Right atrium auricular region (tissue), 2 donors: ENCODE measurements at regions not wholly inside any gene's neighbourhood (a gene's known extent, or its start where the extent isn't known, plus 50 kb on each side); places are given as distances from the start of the nearest gene placed in this dataset.
"Not testable (repeated sequence)": the region's sequence is repeated elsewhere in the genome, so short reads cannot be mapped to it uniquely, and the experiment has no call there.

Source experiments
- DNase-seq: peaks from one replicate; pipeline ENCODE4 v3.0.0-alpha.2; 2019; ENCODE audit warnings: low spot score
- H3K27ac ChIP-seq, 2 donors: fragments of 200-600 bp; sonication (generic); 1 replicate in 1 of 2; 2 replicates in 1 of 2; pipeline ENCODE4 v1.5.1; 2016 to 2019
- H3K27me3 ChIP-seq, 2 donors: fragments of 200-600 bp; sonication (generic); one replicate each; pipeline versions ENCODE4 v1.5.1 to v1.6.0; 2017 to 2019
- H3K36me3 ChIP-seq: fragments of 200-600 bp; sonication (generic); one replicate; pipeline ENCODE4 v1.5.1; 2016
- H3K4me1 ChIP-seq, 2 donors: fragments of 200-600 bp; sonication (generic); one replicate each; pipeline versions ENCODE4 v1.5.1 to v1.6.0; 2017 to 2019
- H3K4me3 ChIP-seq, 2 donors: fragments of 200-600 bp; sonication (generic); 1 replicate in 1 of 2; 2 replicates in 1 of 2; pipeline ENCODE4 v1.5.1; 2017 to 2019; ENCODE audit warnings: mild to moderate bottlenecking in 1 of 2, moderate library complexity in 1 of 2
- H3K9me3 ChIP-seq, 2 donors: fragments of 200-600 bp; sonication (generic); one replicate each; pipeline ENCODE4 v1.5.1; 2019
- TF ChIP-seq, protein P1 (sequence below), 2 donors: fragments of 200-600 bp; sonication (generic); IDR thresholded peaks; one replicate each; pipeline ENCODE4 v1.5.1; 2019; ENCODE audit warnings: antibody characterized with exemption in 2 of 2

DNA sequence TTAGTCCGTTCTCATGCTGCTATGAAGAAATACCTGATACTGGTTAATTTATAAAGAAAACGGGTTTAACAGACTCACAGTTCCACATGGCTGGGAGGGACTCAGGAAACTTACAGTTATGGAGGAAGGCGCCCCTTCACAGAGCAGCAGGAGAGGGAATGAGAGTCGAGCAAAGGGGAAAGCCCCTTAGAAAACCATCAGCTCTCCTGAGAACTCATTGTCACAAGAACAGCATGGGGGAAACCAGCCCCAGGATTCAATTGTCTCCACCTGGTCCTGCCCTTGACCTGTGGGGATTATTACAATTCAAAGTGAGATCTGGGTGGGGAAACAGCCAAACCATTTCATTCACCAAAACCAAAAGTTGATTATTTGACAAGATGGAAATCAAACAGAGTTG is 101.8 kb downstream of the ATP6V0E2 start:
- not testable (repeated sequence) for H3K9me3 ChIP-seq, DNase-seq, H3K27me3 ChIP-seq, H3K4me3 ChIP-seq, H3K4me1 ChIP-seq, H3K36me3 ChIP-seq, H3K27ac ChIP-seq

GRCh38 chr7:149978537-149978936 is 104.8 kb downstream of the ATP6V0E2 start:
- H3K4me1 ChIP-seq, H3K9me3 ChIP-seq, DNase-seq, H3K27me3 ChIP-seq, H3K27ac ChIP-seq, H3K36me3 ChIP-seq, H3K4me3 ChIP-seq: not testable (repeated sequence)

- DNase-seq, H3K36me3 ChIP-seq, H3K4me3 ChIP-seq, H3K27ac ChIP-seq, H3K27me3 ChIP-seq, H3K4me1 ChIP-seq, H3K9me3 ChIP-seq: not testable (repeated sequence)
Measured at GRCh38 chr7:149978944-149979343, 105.2 kb downstream of the ATP6V0E2 start.

DNA sequence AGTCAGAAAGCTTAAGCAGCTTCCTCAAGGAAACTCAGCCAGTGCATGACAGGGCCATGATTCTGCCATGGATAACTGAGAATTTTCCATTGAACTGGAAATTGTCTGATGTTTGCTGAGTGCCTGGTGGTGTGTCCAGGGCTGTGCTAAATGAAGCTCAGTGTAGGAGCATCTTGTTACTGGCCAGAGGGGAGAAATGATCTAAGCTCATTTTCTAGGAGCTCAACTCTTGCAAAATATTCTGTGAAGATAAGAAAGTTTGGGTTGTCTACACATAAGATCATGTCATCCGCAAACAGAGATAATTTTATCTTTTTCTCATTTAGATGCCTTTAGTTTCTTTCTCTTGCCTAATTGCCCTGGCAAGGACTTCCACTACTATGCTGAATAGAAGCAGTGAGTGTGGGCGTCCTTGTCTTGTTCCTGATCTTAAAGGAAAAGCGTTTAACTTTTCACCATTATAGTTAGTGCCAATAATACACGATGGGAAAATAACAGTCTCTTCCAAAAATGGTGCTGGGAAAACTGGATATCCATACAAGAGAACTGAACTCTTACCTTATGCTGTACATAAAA is 108.9 kb downstream of the ATP6V0E2 start:
- H3K27ac ChIP-seq, H3K36me3 ChIP-seq, H3K4me1 ChIP-seq, H3K9me3 ChIP-seq, H3K27me3 ChIP-seq, DNase-seq, H3K4me3 ChIP-seq: not testable (repeated sequence)

DNA sequence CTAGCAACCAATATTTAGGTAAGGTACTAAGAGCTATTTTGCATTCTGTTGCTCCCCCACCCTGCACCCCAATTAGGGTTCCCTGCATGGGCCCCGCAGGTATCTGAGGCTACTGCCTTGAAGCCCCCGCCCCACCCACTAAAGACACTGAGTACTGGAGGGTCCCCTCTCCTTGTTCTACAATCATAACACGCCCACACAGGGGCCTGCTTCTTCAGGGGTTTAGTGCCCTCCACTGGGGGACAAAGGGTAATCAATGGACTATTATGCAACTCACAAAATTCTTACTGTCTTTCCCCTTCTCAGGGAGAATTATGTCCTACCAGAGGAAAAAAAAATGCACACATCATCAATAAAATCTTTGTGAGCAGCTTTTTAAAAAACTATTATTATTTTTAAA is 113.1 kb downstream of the ATP6V0E2 start:
- not testable (repeated sequence) for H3K27ac ChIP-seq, H3K4me1 ChIP-seq, H3K9me3 ChIP-seq, DNase-seq, H3K4me3 ChIP-seq, H3K27me3 ChIP-seq, H3K36me3 ChIP-seq

GRCh38 chr7:149991652-149992302 is 118.0 kb downstream of the ATP6V0E2 start:
- H3K4me3 ChIP-seq, DNase-seq, H3K27ac ChIP-seq, H3K36me3 ChIP-seq, H3K4me1 ChIP-seq, H3K27me3 ChIP-seq, H3K9me3 ChIP-seq: not testable (repeated sequence)

DNA sequence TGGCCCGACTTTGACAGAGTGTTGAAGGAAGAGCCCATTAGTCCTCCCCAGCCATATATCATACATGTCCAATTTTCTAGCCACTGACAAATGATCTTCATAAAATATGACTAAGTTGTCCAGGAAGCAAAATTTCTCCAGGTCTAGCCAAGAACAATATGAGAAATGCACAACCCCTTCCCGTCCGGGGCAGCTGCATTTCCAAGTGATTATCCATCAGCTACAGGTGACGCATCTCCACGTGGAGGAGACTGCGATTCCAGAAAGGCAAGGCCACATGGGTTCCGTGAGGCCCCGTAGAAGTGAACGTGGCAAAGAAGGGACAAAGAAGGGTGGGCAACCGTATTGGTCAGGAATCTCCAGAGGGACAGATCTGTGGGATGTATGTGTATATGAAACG is 118.6 kb downstream of the ATP6V0E2 start:
- not testable (repeated sequence) for H3K27me3 ChIP-seq, H3K4me1 ChIP-seq

DNA sequence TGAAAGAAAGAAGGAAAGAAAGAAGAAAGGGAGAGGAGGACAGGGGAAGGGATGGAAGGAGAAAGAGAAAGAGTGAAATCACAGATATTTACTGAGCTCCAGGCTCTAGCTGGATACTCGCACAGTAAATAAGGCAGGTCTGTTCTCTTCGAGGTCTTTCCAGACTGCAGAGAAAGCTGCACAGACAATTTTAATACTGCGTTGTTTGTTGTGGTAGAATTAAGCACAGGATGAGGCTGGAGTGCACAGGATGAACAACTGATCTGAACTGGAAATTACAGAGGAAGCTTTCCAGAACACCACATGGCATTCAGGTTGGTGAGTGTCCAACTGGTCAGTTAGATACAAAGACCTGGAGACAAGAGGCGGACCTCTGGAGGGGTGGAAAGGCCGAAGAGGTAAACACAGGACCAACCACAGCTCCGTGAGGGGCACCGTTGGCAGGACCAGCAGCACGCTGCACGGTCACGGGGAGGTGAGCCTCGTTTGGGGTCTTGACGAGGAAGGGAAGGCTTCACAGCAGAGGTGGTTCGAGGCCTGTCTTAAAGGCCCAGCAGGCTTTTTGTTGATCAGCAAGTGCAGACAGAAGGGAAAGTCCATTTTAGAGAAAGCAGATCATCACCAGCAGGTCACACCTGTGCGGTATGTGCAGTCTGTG is 121.7 kb downstream of the ATP6V0E2 start:
- not testable (repeated sequence) for H3K9me3 ChIP-seq, DNase-seq, H3K27ac ChIP-seq, H3K4me1 ChIP-seq, H3K4me3 ChIP-seq, H3K27me3 ChIP-seq, H3K36me3 ChIP-seq

More for the DNA sequence above, 118.6 kb downstream of the ATP6V0E2 start:
- not testable (repeated sequence) for DNase-seq, H3K4me3 ChIP-seq, H3K9me3 ChIP-seq, H3K36me3 ChIP-seq, H3K27ac ChIP-seq

GRCh38 chr7:150000780-150001599 is 127.2 kb downstream of the ATP6V0E2 start:
- H3K4me1 ChIP-seq, H3K36me3 ChIP-seq, DNase-seq, H3K4me3 ChIP-seq, H3K27ac ChIP-seq, H3K9me3 ChIP-seq, H3K27me3 ChIP-seq: not testable (repeated sequence)

DNA sequence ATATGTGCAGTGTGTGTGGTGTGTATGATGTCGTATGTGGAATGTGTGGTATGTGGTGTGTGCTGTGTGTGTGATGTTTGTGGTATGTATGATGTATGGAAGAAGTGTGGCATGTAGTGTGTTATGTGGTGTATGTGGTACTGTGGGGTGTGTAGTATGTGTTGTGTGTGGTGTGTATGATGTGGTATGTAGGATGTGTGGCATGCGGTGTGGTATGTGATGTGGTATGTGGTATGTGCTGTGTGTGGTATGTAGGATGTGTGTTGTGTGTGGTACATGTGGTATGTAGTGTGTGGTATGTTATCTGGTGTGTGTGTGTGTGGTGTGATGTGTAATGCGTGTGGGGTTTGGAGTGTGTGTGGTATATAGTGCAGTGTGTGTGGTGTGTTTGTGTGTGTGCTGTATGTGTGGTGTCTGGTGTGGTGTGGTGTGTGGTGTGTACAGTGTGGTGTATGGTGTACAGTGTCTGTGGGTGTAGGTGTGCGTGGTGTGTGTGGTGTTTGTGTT is 129.6 kb downstream of the ATP6V0E2 start:
- Histone ChIP-seq H3K9me3 (no peaks in the 10 kb centered on the region), H3K27ac (no peak overlapping the region), H3K27me3 (no peaks in the 10 kb centered on the region), H3K4me1 (no peaks in the 10 kb centered on the region), H3K36me3 (no peaks in the 10 kb centered on the region), H3K4me3 (no peak overlapping the region)
- TF ChIP-seq, protein P1, sequence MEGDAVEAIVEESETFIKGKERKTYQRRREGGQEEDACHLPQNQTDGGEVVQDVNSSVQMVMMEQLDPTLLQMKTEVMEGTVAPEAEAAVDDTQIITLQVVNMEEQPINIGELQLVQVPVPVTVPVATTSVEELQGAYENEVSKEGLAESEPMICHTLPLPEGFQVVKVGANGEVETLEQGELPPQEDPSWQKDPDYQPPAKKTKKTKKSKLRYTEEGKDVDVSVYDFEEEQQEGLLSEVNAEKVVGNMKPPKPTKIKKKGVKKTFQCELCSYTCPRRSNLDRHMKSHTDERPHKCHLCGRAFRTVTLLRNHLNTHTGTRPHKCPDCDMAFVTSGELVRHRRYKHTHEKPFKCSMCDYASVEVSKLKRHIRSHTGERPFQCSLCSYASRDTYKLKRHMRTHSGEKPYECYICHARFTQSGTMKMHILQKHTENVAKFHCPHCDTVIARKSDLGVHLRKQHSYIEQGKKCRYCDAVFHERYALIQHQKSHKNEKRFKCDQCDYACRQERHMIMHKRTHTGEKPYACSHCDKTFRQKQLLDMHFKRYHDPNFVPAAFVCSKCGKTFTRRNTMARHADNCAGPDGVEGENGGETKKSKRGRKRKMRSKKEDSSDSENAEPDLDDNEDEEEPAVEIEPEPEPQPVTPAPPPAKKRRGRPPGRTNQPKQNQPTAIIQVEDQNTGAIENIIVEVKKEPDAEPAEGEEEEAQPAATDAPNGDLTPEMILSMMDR (IDR thresholded peaks at IDR 0.05): no peak
- DNase-seq: no peak

- not testable (repeated sequence) for H3K27me3 ChIP-seq, H3K36me3 ChIP-seq, DNase-seq, H3K27ac ChIP-seq, H3K9me3 ChIP-seq, H3K4me1 ChIP-seq, H3K4me3 ChIP-seq
Measured at GRCh38 chr7:150003973-150004372, 130.2 kb downstream of the ATP6V0E2 start.

DNA sequence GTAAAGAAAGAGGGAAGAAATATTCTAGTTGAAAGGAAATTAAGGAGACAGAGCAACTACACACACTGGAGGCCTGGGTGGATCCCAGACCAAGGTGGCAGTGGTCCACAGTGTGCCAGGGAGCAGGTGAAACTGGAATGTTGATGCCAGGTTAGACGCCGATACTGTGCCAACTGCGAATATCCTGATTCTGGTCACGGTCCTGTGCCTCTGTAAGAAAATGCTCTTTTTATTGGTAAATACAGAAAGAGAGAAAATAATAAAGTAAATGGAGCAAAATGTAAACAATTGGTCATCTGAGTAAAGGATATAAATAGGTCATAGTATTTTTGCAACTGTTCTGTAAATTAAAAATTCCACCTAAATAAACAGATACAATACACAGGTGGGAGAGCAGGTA is 131.1 kb downstream of the ATP6V0E2 start:
- H3K9me3 ChIP-seq, H3K4me1 ChIP-seq: not testable (repeated sequence)

DNA sequence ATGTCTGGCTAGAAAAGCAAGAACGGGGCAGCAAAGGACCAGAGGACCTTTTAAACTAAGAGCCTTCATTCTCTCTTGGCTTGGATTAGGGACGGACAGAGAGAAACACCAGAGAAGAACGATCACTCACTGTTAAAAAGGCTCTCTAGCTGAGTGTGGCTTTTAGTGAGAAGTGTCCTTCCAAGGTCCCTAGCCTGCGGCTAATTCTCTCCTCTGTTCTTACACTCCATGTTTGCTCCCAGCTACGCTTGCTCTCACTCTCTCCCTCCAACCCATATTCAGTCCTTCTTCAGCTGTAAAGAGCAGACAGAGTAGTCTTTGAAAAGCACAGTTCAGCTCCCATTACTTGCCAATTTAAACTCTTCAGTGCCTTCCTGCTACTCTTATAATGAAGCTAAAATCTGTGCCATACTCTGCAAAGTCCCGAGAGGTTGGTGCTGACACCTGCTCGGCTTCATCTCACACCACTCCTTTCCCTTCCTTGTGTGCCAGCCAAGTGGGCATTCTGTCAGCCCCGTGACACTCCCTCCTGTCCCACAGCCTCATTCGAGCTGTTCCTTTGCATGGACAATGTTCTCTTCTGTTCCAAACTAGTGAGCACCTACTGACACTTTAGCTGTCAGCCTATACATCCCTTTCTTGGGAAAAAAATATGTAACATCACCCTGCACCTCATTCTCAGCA is 136.0 kb downstream of the ATP6V0E2 start:
- not testable (repeated sequence) for H3K27me3 ChIP-seq, H3K9me3 ChIP-seq, H3K4me3 ChIP-seq, H3K4me1 ChIP-seq, H3K27ac ChIP-seq, H3K36me3 ChIP-seq, DNase-seq

More for the DNA sequence above, 131.1 kb downstream of the ATP6V0E2 start:
- not testable (repeated sequence) for DNase-seq, H3K27ac ChIP-seq, H3K36me3 ChIP-seq, H3K4me3 ChIP-seq, H3K27me3 ChIP-seq
